OCI-LY7 (cell line): ENCODE measurements at regions not wholly inside any gene's neighbourhood (a gene's known extent, or its start where the extent isn't known, plus 50 kb on each side); places are given as distances from the start of the nearest gene placed in this dataset.

Experiments
- BruUV-seq: library from RNA; stranded (reverse); fragments of 400-500 nt; replicated peaks from 2 replicates; lab custom pipeline; 2021; lab: Mats Ljungman, UMichigan
- CTCF ChIA-PET: fragments of 300-600 bp; sonication (Branson Sonifier 250); formaldehyde crosslinking; loops from one replicate; lab custom pipeline; 2022; ENCODE audit warnings: antibody characterized with exemption; ENCODE audit not compliant: unreplicated experiment; lab: Charles Lee
- POLR2A ChIA-PET: fragments of 300-600 bp; sonication (Branson Sonifier 250); formaldehyde crosslinking; loops from one replicate; lab custom pipeline; 2022; ENCODE audit warnings: antibody characterized with exemption; lab: Charles Lee
- DNase-seq: peaks from one replicate; pipeline ENCODE4 v3.0.0-alpha.2; 2015; ENCODE audit warnings: low spot score
- H2AFZ ChIP-seq: fragments of 200-600 bp; sonication (generic), shearing (Covaris generic); 2 replicates; pipeline ENCODE4 v1.6.1; 2014; ENCODE audit warnings: mild to moderate bottlenecking, antibody characterized with exemption, low read length, moderate library complexity
- H3K27ac ChIP-seq: fragments of 200-600 bp; sonication (generic); 2 replicates; pipeline ENCODE4 v1.5.1; 2014; ENCODE audit warnings: mixed run types, low read depth, mild to moderate bottlenecking, moderate library complexity, low read length, inconsistent platforms; ENCODE audit not compliant: poor library complexity, severe bottlenecking
- H3K36me3 ChIP-seq: fragments of 200-600 bp; sonication (generic); 2 replicates; pipeline ENCODE4 v1.6.1; 2014; ENCODE audit warnings: mild to moderate bottlenecking, antibody characterized with exemption, low read length, moderate library complexity, mixed read lengths; ENCODE audit not compliant: insufficient read depth
- H3K4me1 ChIP-seq: fragments of 200-600 bp; sonication (generic); 2 replicates; pipeline ENCODE4 v1.5.1; 2014; ENCODE audit warnings: mild to moderate bottlenecking, low read length; ENCODE audit not compliant: insufficient read depth, poor library complexity, severe bottlenecking
- H3K4me2 ChIP-seq: fragments of 200-600 bp; sonication (generic); 2 replicates; pipeline ENCODE4 v1.6.1; 2014; ENCODE audit warnings: mild to moderate bottlenecking, low read length
- H3K4me3 ChIP-seq: fragments of 200-600 bp; sonication (generic); 2 replicates; pipeline ENCODE4 v1.5.1; 2014; ENCODE audit warnings: mild to moderate bottlenecking, low read depth, low read length; ENCODE audit not compliant: poor library complexity, severe bottlenecking
- H3K79me2 ChIP-seq: fragments of 200-600 bp; sonication (generic); 2 replicates; pipeline ENCODE4 v1.6.1; 2016; ENCODE audit warnings: low read depth, mild to moderate bottlenecking, low read length, moderate library complexity, mixed read lengths; ENCODE audit not compliant: insufficient read depth
- H3K9me2 ChIP-seq: fragments of 200-600 bp; sonication (generic); 2 replicates; pipeline ENCODE4 v1.6.1; 2016; ENCODE audit warnings: mild to moderate bottlenecking, low read length, mixed read lengths; ENCODE audit not compliant: insufficient read depth
- H3K9me3 ChIP-seq: fragments of 200-600 bp; sonication (generic); 2 replicates; pipeline ENCODE4 v1.6.1; 2014; ENCODE audit warnings: mild to moderate bottlenecking, mixed run types, low read length, mixed read lengths
- H4K20me1 ChIP-seq: fragments of 200-600 bp; sonication (generic); 2 replicates; pipeline ENCODE4 v1.6.1; 2014; ENCODE audit warnings: mild to moderate bottlenecking, antibody characterized with exemption, low read length, moderate library complexity, mixed read lengths; ENCODE audit not compliant: insufficient read depth
- CTCF ChIP-seq: fragments of 200-600 bp; sonication (generic); conservative IDR thresholded peaks from 2 replicates; pipeline ENCODE4 v1.5.1; 2014; ENCODE audit warnings: mild to moderate bottlenecking, antibody characterized with exemption, low read length, moderate library complexity, mixed read lengths
- EZH2phosphoT487 ChIP-seq: fragments of 200-600 bp; sonication (generic); IDR thresholded peaks from 2 replicates; pipeline ENCODE4 v1.6.1; 2018; ENCODE audit warnings: low read depth, borderline replicate concordance, mild to moderate bottlenecking, mixed run types, antibody characterized with exemption, low read length, moderate library complexity, mixed read lengths
- intact Hi-C: fragments of 100-400 bp; cut with micrococcal nuclease; formaldehyde crosslinking; loops from one replicate; pipeline ENCODE4 v1.10.0; 2022; ENCODE audit not compliant: unreplicated experiment

DNA sequence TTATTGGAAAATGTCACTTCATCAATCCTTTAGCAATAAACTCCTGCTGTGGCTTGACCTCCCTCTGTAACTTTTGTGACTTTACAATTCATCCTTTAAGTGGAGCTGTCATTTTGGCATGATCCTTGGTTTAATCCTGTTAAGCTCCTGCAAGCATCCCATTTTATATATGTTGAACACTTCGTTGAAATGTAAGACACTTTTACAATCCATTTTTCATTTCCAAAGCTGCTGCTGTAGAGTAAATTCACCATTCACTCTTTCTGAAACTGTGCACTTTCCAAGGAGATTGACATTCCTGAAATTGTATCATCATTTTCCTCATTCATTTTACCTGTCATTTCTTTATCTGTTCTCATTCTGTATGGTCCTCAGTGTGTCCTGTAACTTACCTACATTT, 1003.2 kb upstream of the GOT2 start:
- no peaks in the 10 kb centered on the region for H3K9me3 ChIP-seq
- BruUV-seq: no TSS peak
- no peaks in the 10 kb centered on the region for H3K79me2 ChIP-seq
- H3K36me3 ChIP-seq: no peaks in the 10 kb centered on the region
- H3K27ac ChIP-seq: no peak overlapping the region
- H3K9me2 ChIP-seq: no peaks in the 10 kb centered on the region
- no peaks in the 10 kb centered on the region for H3K4me1 ChIP-seq
- no peak overlapping the region for H2AFZ ChIP-seq
- no peak overlapping the region for H3K4me3 ChIP-seq
- intact Hi-C loops: no loop called here
- no peaks in the 10 kb centered on the region for H4K20me1 ChIP-seq
- TF ChIP-seq CTCF (no peak), EZH2phosphoT487 (no peak)
- ChIA-PET CTCF (no interaction called here), POLR2A (no interaction called here)
- no peak for DNase-seq
- no peak overlapping the region for H3K4me2 ChIP-seq

- intact Hi-C loops: no loop called here
- no peak for DNase-seq
- Histone ChIP-seq H3K36me3 (no peaks in the 10 kb centered on the region), H3K4me2 (no peak overlapping the region), H2AFZ (no peak overlapping the region), H4K20me1 (no peaks in the 10 kb centered on the region), H3K4me3 (no peak overlapping the region), H3K9me2 (no peaks in the 10 kb centered on the region), H3K27ac (no peak overlapping the region), H3K79me2 (no peaks in the 10 kb centered on the region), H3K4me1 (no peaks in the 10 kb centered on the region), H3K9me3 (no peaks in the 10 kb centered on the region)
- BruUV-seq: no TSS peak
- ChIA-PET CTCF (no interaction called here), POLR2A (no interaction called here)
- TF ChIP-seq CTCF (no peak), EZH2phosphoT487 (no peak)
Observed at GRCh38 chr16:59733321-59733720, 999.2 kb upstream of the GOT2 start.

DNA sequence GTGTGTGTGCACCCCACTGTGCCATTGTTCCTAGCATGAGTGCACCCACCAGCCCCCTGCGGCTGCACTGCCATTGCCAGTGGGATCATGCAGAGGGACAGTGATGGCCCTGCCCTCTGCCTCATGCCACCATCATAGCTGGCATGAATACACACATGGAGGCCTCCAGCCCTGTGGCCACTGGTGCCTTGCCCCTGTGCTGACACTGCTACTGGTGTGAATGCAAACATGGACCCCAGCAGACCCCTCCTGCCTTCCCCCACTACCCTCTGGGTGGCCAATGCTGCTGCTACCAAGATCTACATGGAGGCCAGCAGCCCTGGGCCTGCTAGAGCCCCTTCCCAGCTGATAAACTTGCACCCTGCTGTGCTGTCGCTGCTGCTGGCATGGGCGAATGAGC, 995.5 kb upstream of the GOT2 start:
- no peak overlapping the region for H3K4me2 ChIP-seq
- H3K79me2 ChIP-seq: no peaks in the 10 kb centered on the region
- no peak overlapping the region for H2AFZ ChIP-seq
- POLR2A ChIA-PET: no interaction called here
- TF ChIP-seq CTCF (no peak), EZH2phosphoT487 (no peak)
- CTCF ChIA-PET: no interaction called here
- BruUV-seq: no TSS peak
- no peaks in the 10 kb centered on the region for H3K4me1 ChIP-seq
- H3K4me3 ChIP-seq: no peak overlapping the region
- no peak overlapping the region for H3K27ac ChIP-seq
- intact Hi-C loops: no loop called here
- H3K9me3 ChIP-seq: no peaks in the 10 kb centered on the region
- H3K36me3 ChIP-seq: no peaks in the 10 kb centered on the region
- H4K20me1 ChIP-seq: no peaks in the 10 kb centered on the region
- no peaks in the 10 kb centered on the region for H3K9me2 ChIP-seq
- no peak for DNase-seq
